Adrenal gland (tissue), 5 donors: ENCODE measurements at regions not wholly inside any gene's neighbourhood (a gene's known extent, or its start where the extent isn't known, plus 50 kb on each side); places are given as distances from the start of the nearest gene placed in this dataset.

Experiments
- CTCF ChIP-seq, 6 experiments: fragments of 450-650 bp in 4 of 6; fragments of 200-600 bp in 2 of 6; sonication (generic) in 1 of 6; IDR thresholded peaks; 1 replicate in 5 of 6; 2 replicates in 1 of 6; pipeline versions ENCODE4 v1.5.1 to v1.8.0; 2016 to 2021; ENCODE audit warnings: antibody characterized with exemption in 6 of 6, mild to moderate bottlenecking in 2 of 6, moderate library complexity in 1 of 6
- POLR2A ChIP-seq, 2 donors: fragments of 450-650 bp; IDR thresholded peaks; one replicate each; pipeline ENCODE4 v1.6.1; 2017; ENCODE audit warnings: antibody characterized with exemption in 2 of 2, mild to moderate bottlenecking in 2 of 2, moderate library complexity in 1 of 2
- donor health status: DM: no; HTN: no; CAD: no.

GRCh38 chr2:6231166-6231565, 539.0 kb downstream of the SOX11 start:
- TF ChIP-seq POLR2A (IDR thresholded peaks at IDR 0.05) (no peak), CTCF (IDR thresholded peaks at IDR 0.05) (no peak)
